Stromal cell of bone marrow (primary cell): ENCODE measurements at regions not wholly inside any gene's neighbourhood (a gene's known extent, or its start where the extent isn't known, plus 50 kb on each side); places are given as distances from the start of the nearest gene placed in this dataset.
"Not testable (repeated sequence)": the region's sequence is repeated elsewhere in the genome, so short reads cannot be mapped to it uniquely, and the experiment has no call there.

Source experiments
- DNase-seq: peaks from one replicate; pipeline ENCODE4 v3.0.0-alpha.2; 2012; ENCODE audit warnings: low read depth

DNA sequence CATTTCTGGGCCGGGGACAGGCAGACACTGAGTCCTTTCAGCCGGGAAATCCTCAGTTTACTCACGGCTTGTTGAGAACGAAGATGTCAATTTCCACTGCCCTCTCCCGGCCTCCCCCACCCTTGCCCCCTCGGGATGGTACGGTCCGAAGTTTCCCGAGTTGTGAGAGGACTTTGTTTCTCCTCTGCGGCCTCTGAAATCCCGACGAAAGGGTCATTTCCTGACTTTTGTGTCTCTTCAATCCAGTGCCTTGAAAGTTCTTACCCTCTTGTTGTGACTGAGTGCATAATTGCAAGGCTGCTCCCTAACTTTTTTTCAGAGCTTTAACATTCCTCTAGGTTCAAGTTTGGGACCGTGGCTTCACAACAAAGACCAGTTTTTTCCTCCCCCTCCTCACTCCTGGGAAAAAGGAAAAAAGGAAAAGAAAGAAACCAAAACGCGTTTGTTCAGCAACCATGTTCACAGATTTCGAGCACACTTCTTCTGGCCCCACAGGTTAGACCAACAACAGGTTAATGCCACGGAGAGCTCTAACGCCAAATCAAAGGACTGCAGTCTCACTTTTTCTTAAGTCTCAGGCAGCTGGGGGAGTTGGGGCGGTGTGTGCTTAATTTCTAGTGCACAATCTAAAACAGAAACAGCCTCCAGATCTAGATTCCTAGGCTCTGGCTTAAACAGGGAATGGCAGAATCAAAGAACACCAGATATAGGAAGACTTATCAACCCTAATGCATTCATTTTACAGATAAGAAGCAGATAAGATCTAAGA, 138.9 kb downstream of the TMCO5A start:
- no peak for DNase-seq

DNA sequence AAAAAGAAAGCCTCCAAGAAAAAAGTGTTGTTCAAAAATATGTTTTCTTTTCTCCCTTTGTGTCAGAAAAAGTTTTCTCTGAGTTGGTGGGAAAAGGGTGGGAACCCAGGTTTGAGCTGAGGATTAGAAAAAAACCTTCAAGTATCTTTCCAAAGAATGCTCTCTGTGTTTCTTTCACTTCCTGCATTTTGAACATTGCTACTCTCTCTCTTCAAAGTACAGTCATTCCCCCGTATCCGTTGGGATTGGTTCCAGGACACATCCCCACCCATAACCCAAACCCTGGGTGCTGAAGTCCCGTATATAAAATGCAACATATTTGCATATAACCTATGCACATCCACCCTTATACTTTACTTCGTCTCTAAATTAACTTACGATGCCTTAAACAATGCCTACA, 139.6 kb downstream of the TMCO5A start:
- no peak for DNase-seq

DNA sequence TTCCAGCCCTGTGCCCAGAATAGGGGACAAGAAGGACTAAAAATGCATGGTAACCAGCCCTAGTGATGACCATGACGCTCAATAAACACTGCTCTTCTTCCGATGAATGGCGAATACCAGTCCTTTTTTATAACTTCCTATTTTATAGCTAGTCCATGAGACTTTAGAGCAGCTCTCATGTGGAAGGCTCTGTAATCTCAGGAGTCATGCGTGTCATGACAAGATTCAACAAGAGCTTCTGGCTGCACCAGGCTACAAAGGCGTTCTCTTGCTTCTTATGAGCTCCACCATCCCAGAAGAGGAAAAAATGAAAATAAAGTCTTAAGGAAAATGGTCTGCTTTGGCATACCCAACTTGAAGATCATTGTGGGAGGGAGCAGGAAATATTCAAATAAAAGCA, 141.0 kb downstream of the TMCO5A start:
- DNase-seq, result no peak

DNA sequence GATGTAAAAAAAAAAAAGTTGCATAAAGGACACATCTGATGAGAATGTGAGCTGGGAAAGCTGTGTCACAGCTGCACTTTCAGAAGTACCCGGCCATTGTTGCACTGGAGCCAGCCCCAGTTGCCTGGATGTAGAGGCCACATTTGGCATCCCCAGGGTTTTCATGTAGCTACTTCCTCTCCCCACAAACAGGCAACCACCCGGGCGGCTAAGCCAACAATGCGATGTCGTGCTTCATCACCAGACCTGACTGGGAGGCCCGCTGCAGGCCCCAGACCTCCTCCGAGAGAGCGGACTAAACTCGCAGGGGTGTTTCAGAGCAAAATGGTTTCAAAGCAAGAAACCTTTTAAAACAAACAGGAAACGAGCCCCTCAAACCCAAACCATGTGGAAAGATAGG, 142.3 kb downstream of the TMCO5A start:
- DNase-seq, result no peak

DNA sequence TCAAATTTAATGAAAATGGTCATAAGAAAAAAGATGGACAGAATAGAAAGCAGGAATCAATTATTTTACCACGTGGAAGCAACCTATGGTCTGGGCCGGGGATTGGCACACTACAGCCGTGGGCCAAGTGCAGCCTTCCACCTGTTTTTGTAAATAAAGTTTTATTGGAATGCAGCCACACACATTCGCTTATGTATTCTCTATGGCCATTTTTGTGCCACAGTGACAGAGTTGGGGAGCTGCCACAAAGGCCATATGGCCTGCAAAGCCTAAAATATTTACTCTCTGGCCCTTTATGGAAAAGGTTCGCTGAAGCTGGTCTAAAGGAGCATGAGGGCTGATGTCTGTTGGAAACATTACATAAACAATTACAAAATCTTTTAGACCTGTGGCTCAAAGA, 144.8 kb downstream of the TMCO5A start:
- no peak for DNase-seq

DNA sequence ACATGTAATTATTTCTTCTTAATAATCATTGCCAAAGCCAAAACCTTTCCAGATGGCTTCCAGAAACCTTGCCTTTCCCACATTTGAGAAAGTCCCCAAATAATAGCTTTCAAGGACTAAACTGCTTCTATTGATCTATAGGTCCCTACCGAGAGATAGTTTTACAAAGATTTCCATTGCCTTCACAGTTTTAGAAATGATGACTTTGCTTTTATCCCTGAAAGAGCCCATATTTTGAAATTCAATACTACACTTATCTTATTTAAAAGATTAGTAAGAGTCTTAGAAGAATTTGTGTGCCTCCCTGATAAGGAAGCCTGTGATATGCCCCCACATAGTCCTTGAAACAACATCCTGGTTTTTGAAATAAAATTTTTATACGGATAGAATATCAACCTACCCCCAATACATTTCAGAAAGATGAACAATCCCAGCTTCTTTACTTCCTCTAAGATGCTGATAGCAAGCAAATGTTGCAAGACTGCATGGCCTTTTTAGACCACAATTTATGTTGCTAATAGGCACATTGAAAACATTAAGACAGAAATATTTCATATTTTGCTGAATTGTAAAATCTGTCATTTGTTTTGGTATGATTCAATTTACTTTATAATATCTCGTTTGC, 146.3 kb downstream of the TMCO5A start:
- no peak for DNase-seq

DNA sequence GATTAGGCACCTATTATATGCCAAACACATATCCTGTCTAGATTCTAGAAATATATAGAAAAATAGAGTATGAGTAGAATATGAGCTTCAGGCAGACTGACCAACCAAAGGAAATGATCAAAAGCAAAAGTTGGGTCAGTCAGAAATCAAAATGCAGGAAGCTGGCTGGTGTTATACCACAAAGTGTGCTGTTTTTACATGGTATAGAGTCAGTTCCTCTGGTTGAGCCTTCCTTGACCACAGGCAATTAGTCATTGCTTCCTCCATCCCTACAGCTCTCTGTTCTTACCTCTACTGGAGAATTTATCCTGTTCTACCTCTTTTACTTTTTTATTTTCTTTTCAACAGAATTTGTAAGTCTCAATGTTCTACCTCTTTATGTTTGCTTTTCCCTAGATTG, 149.8 kb downstream of the TMCO5A start:
- no peak for DNase-seq

DNA sequence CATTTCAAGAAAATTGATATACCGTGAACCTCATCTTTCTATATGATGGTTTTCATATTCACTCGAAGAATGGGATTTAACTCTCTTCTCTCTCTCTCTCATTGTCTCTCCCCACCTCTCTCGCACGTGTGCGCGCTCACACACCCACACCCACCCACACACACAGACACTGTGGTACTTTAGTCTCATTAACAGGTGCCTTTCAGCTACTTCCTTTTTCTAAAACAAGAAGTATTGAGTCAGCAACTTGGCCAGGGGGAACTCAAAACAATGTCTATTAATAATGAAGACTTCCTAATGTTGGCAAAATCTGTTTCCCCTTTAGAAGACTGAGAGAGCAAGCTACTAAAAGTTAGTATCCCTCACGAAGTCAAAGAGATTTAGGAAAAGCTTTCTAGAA, 150.7 kb downstream of the TMCO5A start:
- no peak for DNase-seq

DNA sequence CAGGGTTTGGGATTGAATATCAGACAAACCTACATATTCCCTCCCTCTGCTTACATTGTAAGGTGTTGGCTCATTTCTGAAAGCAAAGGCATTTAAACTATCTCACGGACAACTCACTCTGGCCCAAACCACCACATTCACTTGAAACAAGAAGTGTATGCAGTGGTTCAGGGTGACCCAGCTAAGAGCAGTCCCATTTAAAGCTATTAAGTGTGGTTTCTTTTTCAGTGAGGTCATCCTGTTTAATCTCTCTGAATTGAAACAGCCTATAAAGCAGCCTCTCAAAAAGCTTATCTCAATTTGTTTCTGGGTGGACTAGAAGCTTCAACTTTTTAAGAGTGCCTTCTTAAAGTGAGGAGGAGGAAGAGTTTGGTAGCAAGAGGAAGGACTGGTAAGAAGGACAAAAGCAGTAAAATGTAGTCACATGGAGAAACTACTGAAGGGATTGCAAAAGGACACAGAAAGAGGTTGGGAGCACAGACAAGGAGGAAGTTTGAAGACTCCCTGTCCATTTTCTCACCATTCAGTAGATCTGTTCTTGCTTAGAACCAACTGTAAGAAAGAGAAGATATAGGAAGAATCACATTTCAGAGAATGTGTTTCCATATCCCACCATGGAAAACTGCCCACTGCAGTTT, 151.6 kb downstream of the TMCO5A start:
- DNase-seq, result no peak

DNA sequence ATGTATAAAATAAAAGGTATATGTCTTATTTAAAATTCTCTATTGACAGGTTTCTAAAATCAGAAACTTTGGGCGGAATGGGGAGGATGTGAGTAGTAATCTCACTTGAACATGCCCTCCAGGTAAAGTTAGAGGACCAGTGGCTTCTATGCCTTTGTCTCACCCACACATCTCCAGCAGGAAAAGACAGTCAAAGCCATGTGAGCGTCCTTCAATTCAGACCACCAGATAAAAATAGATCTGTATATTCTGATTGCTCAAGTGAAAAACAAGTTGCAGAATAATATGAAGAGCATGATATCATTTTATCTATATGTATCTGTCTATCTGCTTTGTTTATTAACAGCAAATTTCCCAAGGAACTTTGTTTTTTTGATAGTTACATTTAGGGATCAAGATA, 152.2 kb downstream of the TMCO5A start:
- DNase-seq, result no peak

DNA sequence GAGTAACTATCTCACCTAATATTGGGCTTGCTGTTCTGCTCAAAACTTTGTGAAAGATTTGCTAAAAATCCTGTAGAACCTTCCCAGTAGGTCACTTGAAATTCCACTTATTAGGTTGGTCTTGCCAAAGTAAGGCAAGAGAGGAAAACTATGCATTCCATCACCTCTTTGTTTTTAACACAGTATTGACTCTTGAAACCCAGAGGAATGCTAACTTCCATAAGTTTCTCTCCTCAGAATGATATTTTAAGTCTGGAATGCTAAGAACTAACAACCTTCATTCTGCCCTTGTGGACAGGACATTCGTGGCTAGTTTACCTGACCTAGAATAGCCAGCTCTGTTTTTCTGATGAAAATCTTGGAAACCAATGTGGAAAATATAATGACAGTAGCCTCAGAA, 154.5 kb downstream of the TMCO5A start:
- no peak for DNase-seq

DNA sequence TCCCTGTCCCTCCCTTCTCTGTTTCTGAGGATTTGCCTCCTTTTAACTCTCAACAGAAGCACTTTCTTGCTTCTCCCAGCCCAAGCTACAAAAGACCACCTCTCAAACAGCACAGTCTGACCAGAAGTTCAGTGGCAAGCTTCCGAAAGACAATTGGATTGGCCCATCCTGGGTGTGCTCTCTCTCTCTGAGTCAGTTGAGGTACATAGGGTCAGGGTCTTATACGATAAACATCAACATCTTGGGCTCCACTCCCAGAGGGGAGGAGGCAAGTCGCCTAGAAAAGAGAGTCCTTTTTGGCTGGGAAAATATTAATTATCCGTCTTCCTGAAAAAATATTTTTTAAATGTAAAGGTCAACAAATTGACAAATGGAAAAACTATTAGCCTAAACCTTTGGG, 155.8 kb downstream of the TMCO5A start:
- DNase-seq, result no peak

DNA sequence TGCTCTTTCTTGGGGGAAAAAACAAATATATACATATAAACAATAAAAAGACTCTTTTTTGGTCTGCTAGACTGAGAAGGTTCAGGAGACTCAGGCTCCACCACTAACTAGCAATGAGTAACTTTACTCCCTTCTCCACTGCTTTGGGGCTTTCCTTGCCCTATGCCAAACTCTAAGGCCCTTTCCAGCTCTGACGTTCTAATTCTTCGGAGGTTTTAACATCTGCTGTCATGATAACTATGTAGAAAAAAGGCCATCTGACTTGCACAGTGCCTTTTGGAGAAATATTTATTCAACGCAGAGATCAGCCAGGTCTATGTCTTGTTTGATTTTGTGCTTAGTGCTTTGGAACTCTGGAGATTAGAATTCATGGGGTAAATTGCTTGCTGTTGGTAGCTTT, 156.2 kb downstream of the TMCO5A start:
- DNase-seq, result no peak

DNA sequence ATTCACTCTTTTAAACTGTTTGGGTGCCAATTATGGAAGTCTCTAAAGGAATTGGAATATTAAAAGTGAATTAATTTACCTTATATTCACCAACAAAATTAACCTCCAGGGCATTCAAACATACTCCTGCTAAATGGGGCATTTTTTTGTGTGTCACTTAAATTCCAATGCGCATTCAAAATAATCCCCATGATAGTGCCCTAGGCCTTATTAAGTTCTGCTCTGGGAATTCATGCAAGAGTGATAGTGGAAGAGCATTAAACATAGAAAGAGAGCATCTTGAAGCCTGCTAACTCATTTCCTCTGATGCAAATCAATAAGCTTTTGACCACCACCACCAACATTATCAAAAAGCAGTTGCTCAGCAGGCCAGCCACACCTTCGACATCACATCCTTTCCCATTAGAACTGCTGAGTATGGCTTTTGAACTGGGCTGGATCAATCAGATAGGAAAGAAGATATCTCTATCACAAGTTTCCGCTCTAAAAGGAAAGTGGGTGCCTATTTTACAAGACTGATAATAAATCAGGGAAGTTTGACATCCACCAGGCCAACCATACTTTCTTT, 156.7 kb downstream of the TMCO5A start:
- no peak for DNase-seq

DNA sequence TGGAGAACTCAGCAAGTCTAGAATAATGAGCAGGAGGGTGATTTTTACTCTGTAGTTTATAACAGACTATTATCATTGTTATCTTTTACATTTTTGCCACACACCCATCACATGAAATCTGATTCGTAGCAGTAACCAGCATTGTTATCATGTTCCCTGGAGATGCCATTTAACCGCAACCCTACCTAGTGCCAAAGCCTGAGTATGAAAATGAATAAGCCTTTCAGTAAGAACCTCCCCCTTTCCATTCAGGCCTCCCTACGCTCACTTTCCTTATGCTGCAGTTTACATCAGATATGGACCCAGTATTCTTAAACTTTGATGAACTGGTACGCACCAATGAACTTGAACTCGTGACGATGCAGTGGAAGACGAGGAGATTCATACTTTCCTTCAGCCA, 158.7 kb upstream of the SPRED1 start:
- no peak for DNase-seq

DNA sequence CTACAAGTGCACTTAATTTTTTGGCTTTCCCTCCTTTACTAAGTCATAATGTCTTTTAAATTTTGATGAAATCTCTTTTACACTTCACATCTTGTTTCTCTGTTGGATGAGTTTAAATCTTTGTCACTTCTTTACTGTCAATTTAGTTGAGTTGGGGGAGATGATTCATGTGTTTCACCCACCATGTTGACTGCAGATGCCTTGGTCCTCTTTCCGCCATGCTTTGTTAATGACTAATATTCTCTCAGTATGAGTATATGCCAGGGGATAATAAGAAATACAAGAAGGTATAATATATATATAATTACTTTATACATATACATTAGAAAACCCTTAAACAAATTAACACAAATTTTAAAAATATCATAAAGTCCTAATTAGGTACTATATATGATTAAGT, 149.7 kb upstream of the SPRED1 start:
- no peak for DNase-seq

DNA sequence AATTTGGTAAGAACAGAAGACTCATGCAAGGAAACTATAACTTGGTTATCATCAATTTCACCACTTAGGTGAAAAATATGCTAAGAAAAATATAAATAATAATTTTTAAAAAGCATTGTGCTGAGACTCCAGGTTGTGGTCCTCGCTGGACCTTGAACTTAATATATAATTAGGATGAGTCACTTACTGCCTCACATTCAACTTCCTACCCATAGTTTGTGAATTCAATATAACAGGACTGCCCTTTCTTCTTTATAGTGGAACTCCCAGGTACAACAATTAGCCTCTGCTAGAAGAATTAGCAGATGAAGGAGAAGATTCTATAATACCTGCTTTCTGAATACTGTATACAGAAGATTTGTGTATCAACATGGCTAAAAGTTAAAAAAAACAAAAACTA, 149.1 kb upstream of the SPRED1 start:
- DNase-seq, result no peak

DNA sequence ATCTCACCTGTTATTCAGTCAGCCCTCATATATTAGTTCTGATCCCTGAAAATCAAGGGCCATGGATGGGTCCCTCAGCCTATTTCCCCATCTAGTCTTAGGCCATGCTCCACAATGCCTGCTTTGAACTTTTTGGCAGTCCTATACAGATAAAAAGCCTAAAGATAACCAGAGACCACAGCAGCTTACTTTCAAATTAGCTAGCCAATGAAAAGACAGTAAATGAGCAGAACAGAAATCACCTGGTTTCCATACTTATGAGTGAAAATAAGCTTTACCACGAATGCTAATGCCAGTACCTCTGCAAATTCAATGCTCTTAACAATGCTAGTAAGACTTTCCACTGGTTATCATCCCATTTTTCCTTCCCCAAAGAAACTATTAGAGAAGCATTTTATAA, 141.6 kb upstream of the SPRED1 start:
- no peak for DNase-seq

DNA sequence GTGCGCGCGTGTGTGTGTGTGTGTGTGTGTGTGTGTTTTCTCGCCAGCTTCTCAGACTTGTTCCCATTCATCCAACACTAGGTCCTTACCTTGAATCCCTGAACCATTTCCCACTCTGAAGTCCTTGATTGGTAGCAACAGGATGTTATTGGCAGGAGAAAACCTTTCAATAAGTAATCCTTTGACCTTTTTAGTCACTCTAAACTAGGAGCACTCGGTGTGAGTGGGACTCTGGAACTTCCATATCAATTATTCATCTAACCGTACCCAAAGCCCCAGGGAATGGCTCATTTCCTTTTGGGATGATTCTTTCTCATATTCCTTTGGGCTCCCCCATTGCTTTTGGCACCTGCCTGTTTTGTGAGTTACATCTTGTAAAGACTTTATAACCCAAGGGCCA, 140.2 kb upstream of the SPRED1 start:
- no peak for DNase-seq

DNA sequence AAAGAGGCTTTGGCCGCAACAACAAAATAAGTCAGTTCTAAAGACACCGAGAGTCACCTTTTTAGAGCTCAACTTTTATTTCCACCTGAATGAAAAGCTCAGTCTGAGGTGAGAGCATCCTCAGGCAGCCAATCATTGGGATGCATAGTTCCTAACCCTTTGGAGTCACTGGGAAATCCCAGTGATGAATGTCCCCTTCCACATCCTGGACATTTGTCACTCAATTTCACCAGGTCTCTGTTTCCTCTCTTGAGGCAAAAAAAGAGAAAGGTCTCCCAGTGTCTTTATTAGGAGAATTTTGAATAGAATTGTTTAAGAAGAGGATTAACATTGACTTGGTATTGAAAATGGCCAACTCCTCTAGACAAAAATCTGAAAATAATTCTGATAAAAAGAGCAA, 137.5 kb upstream of the SPRED1 start:
- DNase-seq, result no peak

DNA sequence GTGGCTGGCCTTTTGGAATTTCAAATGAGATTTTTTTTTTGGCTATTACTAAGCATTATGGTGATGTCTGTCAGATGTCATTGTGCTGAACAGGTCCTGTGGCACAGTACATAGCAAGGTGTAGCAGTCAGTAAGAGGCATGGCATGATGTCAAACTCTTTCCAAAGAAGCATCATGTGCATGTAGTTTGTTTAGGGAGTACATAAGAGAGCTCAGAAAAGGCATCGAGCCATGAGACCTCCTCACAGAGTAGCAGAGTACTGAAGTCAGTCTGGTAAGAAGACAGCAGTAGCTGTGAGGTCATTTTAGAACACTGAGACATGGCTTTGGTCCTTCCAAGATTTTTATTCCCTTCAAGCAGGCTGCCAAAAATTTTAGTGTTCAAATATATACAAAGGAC, 134.9 kb upstream of the SPRED1 start:
- DNase-seq, result no peak

DNA sequence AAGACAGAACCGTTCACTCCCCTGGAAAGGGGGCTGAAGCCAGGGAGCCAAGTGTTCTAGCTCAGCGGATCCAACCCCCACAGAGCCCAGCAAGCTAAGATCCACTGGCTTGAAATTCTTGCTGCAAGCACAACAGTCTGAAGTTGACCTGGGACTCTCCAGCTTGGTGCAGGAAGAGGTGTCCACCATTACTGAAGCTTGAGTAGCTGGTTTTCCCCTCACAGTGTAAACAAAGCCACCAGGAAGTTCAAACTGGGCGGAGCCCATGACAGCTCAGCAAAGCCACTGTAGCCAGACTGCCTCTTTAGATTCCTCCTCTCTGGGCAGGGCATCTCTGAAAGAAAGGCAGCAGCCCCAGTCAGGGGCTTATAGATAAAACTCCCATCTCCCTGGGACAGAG, 132.8 kb upstream of the SPRED1 start:
- DNase-seq, result not testable (repeated sequence)

DNA sequence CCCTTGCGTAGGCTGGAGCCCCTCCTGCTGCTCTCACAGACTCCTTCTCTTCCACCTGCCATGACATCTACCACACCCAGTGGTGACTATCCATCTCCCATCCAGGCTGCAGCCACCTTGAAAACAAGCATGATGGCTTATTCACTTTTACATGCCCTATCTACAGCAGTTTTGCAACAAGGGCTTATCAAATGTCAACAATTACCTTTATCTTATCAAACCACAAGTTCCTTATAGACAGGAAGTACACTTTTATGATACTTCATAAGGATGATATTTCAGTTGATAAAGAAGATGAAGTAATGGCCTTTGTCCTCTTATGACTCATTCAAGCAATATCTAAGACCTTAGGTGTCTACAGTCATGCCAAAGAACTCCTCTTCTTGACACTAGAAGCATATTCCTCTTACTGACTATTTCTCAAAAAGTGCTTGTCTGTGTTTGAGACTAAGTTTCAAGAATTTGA, 125.3 kb upstream of the SPRED1 start:
- DNase-seq, result no peak
